ENCODE measurements at regions not wholly inside any gene's neighbourhood (a gene's known extent, or its start where the extent isn't known, plus 50 kb on each side); places are given as distances from the start of the nearest gene placed in this dataset.

- no peak for TF ChIP-seq CTCF (IDR thresholded peaks at IDR 0.05)
- TF ChIP-seq POLR2A (IDR thresholded peaks at IDR 0.05) = no peak
- no peak for TF ChIP-seq EP300 (IDR thresholded peaks at IDR 0.05)
Observed at GRCh38 chr15:96408591-96409183, 78.2 kb downstream of the NR2F2 start.

All from tibial nerve (tissue), 4 donors.